GM12865 (cell line): ENCODE measurements at regions not wholly inside any gene's neighbourhood (a gene's known extent, or its start where the extent isn't known, plus 50 kb on each side); places are given as distances from the start of the nearest gene placed in this dataset.
A peak's percentile ranks its signal among the peaks of the same experiment; 100 is the strongest.

Experiments
- DNase-seq: peaks from one replicate; pipeline ENCODE4 v3.0.0; 2010; ENCODE audit warnings: low read depth
- H3K4me3 ChIP-seq: 2 replicates; pipeline ENCODE4 v1.5.1; 2011; ENCODE audit warnings: mild to moderate bottlenecking, low read depth, low read length, control low read depth
- CTCF ChIP-seq: IDR thresholded peaks from 2 replicates; pipeline ENCODE4 v1.5.1; 2011; ENCODE audit warnings: low read length, control low read depth, low read depth, inconsistent platforms; ENCODE audit not compliant: insufficient read depth; ENCODE audit errors: missing control alignments

- no peak for DNase-seq
- no peak for TF ChIP-seq CTCF
- H3K4me3 ChIP-seq = no peak overlapping the region
Measured at GRCh38 chr6:170461111-170461510, 92.0 kb downstream of the PSMB1 start.

DNA sequence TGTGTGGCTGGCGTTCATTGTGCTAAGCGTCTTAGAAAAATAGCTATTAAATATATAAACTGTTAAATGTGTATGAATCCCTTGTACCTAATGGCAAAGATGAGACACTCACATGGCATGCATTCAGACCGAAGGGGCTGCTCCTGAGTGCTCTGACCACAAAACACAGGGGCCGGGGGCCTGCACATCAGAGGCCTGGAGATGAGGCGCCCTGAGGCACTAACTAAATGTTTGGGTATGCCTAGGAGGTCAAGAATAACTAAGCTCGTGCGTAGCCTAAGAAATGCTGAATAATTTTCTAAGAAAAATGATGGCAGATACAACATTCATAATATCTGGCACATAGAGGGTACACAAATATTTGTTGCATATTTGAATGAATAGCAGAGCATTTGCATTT, 92.5 kb downstream of the PSMB1 start:
- no peak for DNase-seq
- no peak overlapping the region for H3K4me3 ChIP-seq
- TF ChIP-seq CTCF = no peak

DNA sequence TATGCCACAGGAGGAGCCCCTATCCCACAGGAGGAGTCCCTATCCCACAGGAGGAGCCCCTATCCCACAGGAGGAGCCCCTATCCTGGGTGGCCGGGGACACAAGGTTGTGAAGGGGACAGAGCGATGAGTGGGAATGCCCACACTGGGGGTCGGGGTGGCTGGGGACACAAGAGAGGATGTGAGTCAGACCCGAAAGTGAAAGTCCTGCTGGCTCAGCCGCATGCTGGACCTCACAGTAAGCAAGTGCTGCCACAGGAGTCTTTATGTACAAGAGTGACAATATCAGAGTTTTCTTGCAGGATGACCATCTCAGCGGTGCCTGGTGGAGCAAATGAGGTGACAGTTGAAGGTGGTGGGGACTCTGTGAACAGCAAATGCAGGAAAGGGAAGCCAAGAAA, 93.7 kb downstream of the PSMB1 start:
- TF ChIP-seq CTCF = no peak

DNA sequence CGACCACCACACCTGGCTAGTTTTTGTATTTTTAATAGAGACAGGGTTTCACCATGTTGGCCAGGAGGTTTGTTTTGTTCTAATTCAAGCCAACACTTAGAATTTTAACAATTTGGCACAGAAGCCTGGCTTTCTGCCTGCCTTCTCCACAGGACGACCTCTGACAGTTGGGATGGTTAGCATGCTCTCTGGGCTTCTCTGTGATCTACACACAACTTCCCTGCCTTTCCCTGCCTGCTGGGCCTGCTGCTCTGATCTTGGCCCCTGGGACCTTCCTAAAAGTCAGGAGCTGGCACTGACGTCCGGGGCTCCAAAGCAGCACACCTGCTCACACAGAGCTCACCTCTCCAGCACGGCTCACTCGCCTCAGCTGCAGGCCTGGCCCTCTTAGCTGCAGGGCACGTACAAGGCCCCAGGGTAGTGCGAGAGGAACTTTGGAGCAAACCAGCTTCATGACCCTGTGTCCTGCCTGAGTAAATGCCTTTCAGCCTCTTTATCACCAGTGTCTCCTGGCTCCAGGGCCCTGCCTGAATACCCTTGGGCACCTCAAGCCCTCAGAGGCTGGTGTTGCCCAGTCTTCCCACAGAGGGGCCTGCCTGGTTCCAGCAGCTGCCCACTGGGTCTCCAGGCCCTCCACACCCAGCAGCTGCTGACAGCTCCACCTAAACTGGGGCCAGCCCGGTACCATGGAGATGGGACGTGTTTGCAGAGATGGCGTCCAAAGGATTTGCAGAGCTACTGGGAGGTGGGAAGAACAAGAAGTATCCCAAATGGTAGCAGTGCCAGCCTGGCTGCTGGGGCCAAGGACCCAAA, 96.0 kb downstream of the PSMB1 start:
- no peak for TF ChIP-seq CTCF
- H3K4me3 ChIP-seq = no peak overlapping the region
- no peak for DNase-seq

More for the DNA sequence above, 93.7 kb downstream of the PSMB1 start:
- DNase-seq = peak; percentile 69
- H3K4me3 ChIP-seq = no peak overlapping the region; the same call in 1 of the 2 replicates
